ENCODE measurements at regions not wholly inside any gene's neighbourhood (a gene's known extent, or its start where the extent isn't known, plus 50 kb on each side); places are given as distances from the start of the nearest gene placed in this dataset.

GRCh38 chr3:43902415-43902814, 211.7 kb downstream of the ABHD5 start:
- DNase-seq: no peak

- DNase-seq: no peak
Measured at GRCh38 chr3:43905157-43905556, 214.4 kb downstream of the ABHD5 start.

- no peak for DNase-seq
Measured at GRCh38 chr3:43906849-43907507, 216.2 kb downstream of the ABHD5 start.

GRCh38 chr3:43907508-43907858, 216.7 kb downstream of the ABHD5 start:
- no peak for DNase-seq

GRCh38 chr3:43908456-43908855, 217.7 kb downstream of the ABHD5 start:
- no peak for DNase-seq

- DNase-seq: no peak
Measured at GRCh38 chr3:43909149-43909548, 218.4 kb downstream of the ABHD5 start.

GRCh38 chr3:43910750-43911149, 220.0 kb downstream of the ABHD5 start:
- DNase-seq: no peak

GRCh38 chr3:43913036-43913948, 222.6 kb downstream of the ABHD5 start:
- no peak for DNase-seq

GRCh38 chr3:43914269-43914668, 223.5 kb downstream of the ABHD5 start:
- no peak for DNase-seq

- no peak for DNase-seq
Measured at GRCh38 chr3:43915546-43915945, 224.8 kb downstream of the ABHD5 start.

- DNase-seq: no peak
Measured at GRCh38 chr3:43917361-43917760, 226.6 kb downstream of the ABHD5 start.

- DNase-seq: no peak
Measured at GRCh38 chr3:43919029-43919428, 228.3 kb downstream of the ABHD5 start.

- no peak for DNase-seq
Measured at GRCh38 chr3:43921056-43921648, 230.4 kb downstream of the ABHD5 start.

GRCh38 chr3:43922374-43922773, 231.6 kb downstream of the ABHD5 start:
- DNase-seq: no peak

GRCh38 chr3:43923104-43923882, 232.6 kb downstream of the ABHD5 start:
- DNase-seq: no peak

GRCh38 chr3:43926055-43926454, 235.3 kb downstream of the ABHD5 start:
- no peak for DNase-seq

- DNase-seq: no peak
Measured at GRCh38 chr3:43932921-43933320, 242.2 kb downstream of the ABHD5 start.

GRCh38 chr3:43948013-43948412, 257.3 kb downstream of the ABHD5 start:
- DNase-seq: no peak

- no peak for DNase-seq
Measured at GRCh38 chr3:43949594-43949993, 258.9 kb downstream of the ABHD5 start.

GRCh38 chr3:43950775-43951174, 260.0 kb downstream of the ABHD5 start:
- no peak for DNase-seq

- DNase-seq: no peak
Measured at GRCh38 chr3:43951813-43952212, 261.1 kb downstream of the ABHD5 start.

GRCh38 chr3:43953380-43953779, 262.6 kb downstream of the ABHD5 start:
- DNase-seq: no peak

All from activated CD8-positive, alpha-beta memory T cell treated with anti-CD3 and anti-CD28 coated beads, Interleukin-2, amount 50 U/mL, for 48 hours (primary cell).